Esophagus squamous epithelium (tissue), 4 donors: ENCODE measurements at regions not wholly inside any gene's neighbourhood (a gene's known extent, or its start where the extent isn't known, plus 50 kb on each side); places are given as distances from the start of the nearest gene placed in this dataset.
"Not testable (repeated sequence)": the region's sequence is repeated elsewhere in the genome, so short reads cannot be mapped to it uniquely, and the experiment has no call there.

Source experiments
- POLR2A ChIP-seq, 4 donors: fragments of 450-650 bp; IDR thresholded peaks; one replicate each; pipeline ENCODE4 v1.6.1; 2017; ENCODE audit warnings: antibody characterized with exemption in 4 of 4, mild to moderate bottlenecking in 4 of 4, moderate library complexity in 3 of 4
- TF ChIP-seq, protein P1 (sequence below), 6 experiments: fragments of 450-650 bp in 4 of 6; fragments of 200-600 bp in 2 of 6; sonication (generic) in 2 of 6; IDR thresholded peaks; one replicate each; pipeline ENCODE4 v1.5.1; 2016 to 2019; ENCODE audit warnings: antibody characterized with exemption in 6 of 6, mild to moderate bottlenecking in 4 of 6, moderate library complexity in 4 of 6

DNA sequence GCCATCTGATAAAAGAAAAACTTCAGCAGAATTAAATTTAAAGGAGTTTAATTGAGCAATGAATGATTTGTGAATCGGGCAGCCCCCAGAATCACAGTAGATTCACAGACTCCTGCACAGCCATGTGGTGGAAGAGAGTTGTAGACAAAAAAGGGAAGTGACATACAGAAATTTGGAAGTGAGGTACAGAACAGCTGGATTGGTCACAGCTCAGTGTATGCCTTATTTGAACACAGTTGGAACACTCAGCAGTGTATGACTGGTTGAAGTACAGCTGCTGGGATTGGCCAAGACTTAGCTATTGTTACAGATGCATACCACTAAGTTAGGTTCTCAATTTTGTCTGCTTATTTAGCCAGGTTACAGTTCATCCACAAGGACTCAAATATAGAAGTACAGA is 213.9 kb upstream of the TMEM260 start:
- TF ChIP-seq, protein P1, sequence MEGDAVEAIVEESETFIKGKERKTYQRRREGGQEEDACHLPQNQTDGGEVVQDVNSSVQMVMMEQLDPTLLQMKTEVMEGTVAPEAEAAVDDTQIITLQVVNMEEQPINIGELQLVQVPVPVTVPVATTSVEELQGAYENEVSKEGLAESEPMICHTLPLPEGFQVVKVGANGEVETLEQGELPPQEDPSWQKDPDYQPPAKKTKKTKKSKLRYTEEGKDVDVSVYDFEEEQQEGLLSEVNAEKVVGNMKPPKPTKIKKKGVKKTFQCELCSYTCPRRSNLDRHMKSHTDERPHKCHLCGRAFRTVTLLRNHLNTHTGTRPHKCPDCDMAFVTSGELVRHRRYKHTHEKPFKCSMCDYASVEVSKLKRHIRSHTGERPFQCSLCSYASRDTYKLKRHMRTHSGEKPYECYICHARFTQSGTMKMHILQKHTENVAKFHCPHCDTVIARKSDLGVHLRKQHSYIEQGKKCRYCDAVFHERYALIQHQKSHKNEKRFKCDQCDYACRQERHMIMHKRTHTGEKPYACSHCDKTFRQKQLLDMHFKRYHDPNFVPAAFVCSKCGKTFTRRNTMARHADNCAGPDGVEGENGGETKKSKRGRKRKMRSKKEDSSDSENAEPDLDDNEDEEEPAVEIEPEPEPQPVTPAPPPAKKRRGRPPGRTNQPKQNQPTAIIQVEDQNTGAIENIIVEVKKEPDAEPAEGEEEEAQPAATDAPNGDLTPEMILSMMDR (IDR thresholded peaks at IDR 0.05), result not testable (repeated sequence)
- not testable (repeated sequence) for TF ChIP-seq POLR2A (IDR thresholded peaks at IDR 0.05)
